ENCODE measurements at regions not wholly inside any gene's neighbourhood (a gene's known extent, or its start where the extent isn't known, plus 50 kb on each side); places are given as distances from the start of the nearest gene placed in this dataset.

- H3K9me3 ChIP-seq (ENCODE audit: control insufficient read depth, low read length) = no peaks in the 10 kb centered on the region
- H3K4me1 ChIP-seq (ENCODE audit: control insufficient read depth, insufficient read depth, low read length) = no peaks in the 10 kb centered on the region
- H3K4me3 ChIP-seq (ENCODE audit: insufficient read depth, low read depth, low read length) = no peak overlapping the region
- no peaks in the 10 kb centered on the region for H3K36me3 ChIP-seq (ENCODE audit: control insufficient read depth, insufficient read depth, low read length)
- no peak overlapping the region for H3K27ac ChIP-seq (ENCODE audit: insufficient read depth, low read depth, low read length, poor library complexity, severe bottlenecking)
- no peaks in the 10 kb centered on the region for H3K27me3 ChIP-seq (ENCODE audit: control insufficient read depth, insufficient read depth, low read length, poor library complexity, severe bottlenecking)
- WGBS, 2 experiments = 92 to 93% methylated on average over 3 of the region's 4 CpGs
Measured at GRCh38 chr7:17083392-17084165, 201.8 kb upstream of the AGR3 start.

DNA sequence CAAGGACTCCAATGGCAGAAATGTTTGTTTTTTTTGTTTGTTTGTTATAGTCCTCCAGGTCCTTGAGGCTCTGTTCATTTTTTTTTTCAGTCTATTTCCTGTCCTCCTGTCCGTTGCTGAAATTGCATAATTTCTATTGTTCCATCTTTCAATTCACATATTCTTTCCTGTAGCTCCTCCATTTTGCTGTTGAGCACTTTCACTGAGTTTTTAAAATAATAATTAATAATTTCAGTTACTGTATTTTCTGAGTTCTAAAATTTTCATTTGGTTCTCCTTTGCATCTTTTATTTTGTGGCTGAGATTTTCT is 202.3 kb upstream of the AGR3 start:
- Histone ChIP-seq H3K4me3 (ENCODE audit: insufficient read depth, low read depth, low read length) (no peak overlapping the region), H3K27ac (ENCODE audit: insufficient read depth, low read depth, low read length, poor library complexity, severe bottlenecking) (no peak overlapping the region), H3K27me3 (ENCODE audit: control insufficient read depth, insufficient read depth, low read length, poor library complexity, severe bottlenecking) (no peaks in the 10 kb centered on the region), H3K4me1 (ENCODE audit: control insufficient read depth, insufficient read depth, low read length) (no peaks in the 10 kb centered on the region), H3K9me3 (ENCODE audit: control insufficient read depth, low read length) (no peaks in the 10 kb centered on the region), H3K36me3 (ENCODE audit: control insufficient read depth, insufficient read depth, low read length) (no peaks in the 10 kb centered on the region)
- WGBS, 2 experiments = 88 to 95% methylated on average over 1 of the region's 1 CpG

DNA sequence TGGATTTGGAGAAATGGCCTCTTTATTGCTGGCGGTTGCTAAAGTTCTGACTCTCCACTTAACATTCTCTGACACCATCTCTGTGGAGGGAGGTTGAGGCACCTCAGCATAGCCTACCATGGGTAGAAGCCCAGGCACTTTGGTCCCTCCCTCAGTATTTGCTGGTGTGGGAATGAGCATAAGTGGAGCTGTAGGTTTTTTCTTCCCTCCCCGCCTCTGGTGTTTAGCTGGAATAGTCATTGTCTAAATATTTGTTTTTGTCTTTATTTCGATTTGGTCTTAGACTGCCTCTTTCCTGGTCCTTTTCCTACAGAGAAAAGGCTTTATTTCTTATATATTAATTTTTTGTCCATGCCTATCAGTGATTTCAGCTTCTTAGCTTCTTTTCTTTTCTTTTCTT is 203.4 kb upstream of the AGR3 start:
- no peaks in the 10 kb centered on the region for H3K4me1 ChIP-seq (ENCODE audit: control insufficient read depth, insufficient read depth, low read length)
- no peaks in the 10 kb centered on the region for H3K27me3 ChIP-seq (ENCODE audit: control insufficient read depth, insufficient read depth, low read length, poor library complexity, severe bottlenecking)
- H3K27ac ChIP-seq (ENCODE audit: insufficient read depth, low read depth, low read length, poor library complexity, severe bottlenecking) = no peak overlapping the region
- H3K36me3 ChIP-seq (ENCODE audit: control insufficient read depth, insufficient read depth, low read length) = no peaks in the 10 kb centered on the region
- H3K9me3 ChIP-seq (ENCODE audit: control insufficient read depth, low read length) = no peaks in the 10 kb centered on the region
- H3K4me3 ChIP-seq (ENCODE audit: insufficient read depth, low read depth, low read length) = no peak overlapping the region
- 75 to 89% methylated on average over 1 to 3 of the region's 3 CpGs for WGBS, 2 experiments

GRCh38 chr7:17086403-17086802 is 204.6 kb upstream of the AGR3 start:
- Histone ChIP-seq H3K4me1 (ENCODE audit: control insufficient read depth, insufficient read depth, low read length) (no peaks in the 10 kb centered on the region), H3K27me3 (ENCODE audit: control insufficient read depth, insufficient read depth, low read length, poor library complexity, severe bottlenecking) (no peaks in the 10 kb centered on the region), H3K9me3 (ENCODE audit: control insufficient read depth, low read length) (no peaks in the 10 kb centered on the region), H3K4me3 (ENCODE audit: insufficient read depth, low read depth, low read length) (no peak overlapping the region), H3K36me3 (ENCODE audit: control insufficient read depth, insufficient read depth, low read length) (no peaks in the 10 kb centered on the region), H3K27ac (ENCODE audit: insufficient read depth, low read depth, low read length, poor library complexity, severe bottlenecking) (no peak overlapping the region)
- 90 to 97% methylated on average over 4 of the region's 5 CpGs for WGBS, 2 experiments

DNA sequence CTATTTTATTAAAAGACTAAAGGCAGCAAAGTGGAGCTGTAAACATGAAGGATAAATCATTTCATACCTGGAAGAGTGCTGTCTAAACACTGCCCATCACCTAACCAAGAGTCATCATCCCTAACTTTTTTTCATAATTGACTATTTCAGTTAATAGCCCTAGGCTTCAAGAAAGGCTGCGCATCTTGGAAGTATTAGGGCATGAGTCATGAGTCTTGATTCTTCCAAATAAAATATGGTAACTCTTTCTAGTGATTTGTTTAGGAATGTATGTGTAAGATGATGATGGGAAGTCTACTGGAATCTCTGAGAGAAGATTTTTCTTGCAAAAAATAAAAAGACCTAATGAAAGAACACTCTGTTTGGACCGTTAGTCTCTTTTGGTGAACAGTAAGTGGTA is 207.7 kb upstream of the AHR start:
- Histone ChIP-seq H3K4me3 (ENCODE audit: insufficient read depth, low read depth, low read length) (no peak overlapping the region), H3K36me3 (ENCODE audit: control insufficient read depth, insufficient read depth, low read length) (no peaks in the 10 kb centered on the region), H3K27me3 (ENCODE audit: control insufficient read depth, insufficient read depth, low read length, poor library complexity, severe bottlenecking) (no peaks in the 10 kb centered on the region), H3K9me3 (ENCODE audit: control insufficient read depth, low read length) (no peaks in the 10 kb centered on the region), H3K4me1 (ENCODE audit: control insufficient read depth, insufficient read depth, low read length) (no peaks in the 10 kb centered on the region), H3K27ac (ENCODE audit: insufficient read depth, low read depth, low read length, poor library complexity, severe bottlenecking) (no peak overlapping the region)
- WGBS, 2 experiments = 92 to 96% methylated on average over 2 of the region's 2 CpGs

GRCh38 chr7:17093461-17093860 is 205.0 kb upstream of the AHR start:
- no peaks in the 10 kb centered on the region for H3K36me3 ChIP-seq (ENCODE audit: control insufficient read depth, insufficient read depth, low read length)
- 67% methylated on average over 3 of the region's 3 CpGs for WGBS, 2 experiments
- no peaks in the 10 kb centered on the region for H3K4me1 ChIP-seq (ENCODE audit: control insufficient read depth, insufficient read depth, low read length)
- H3K4me3 ChIP-seq (ENCODE audit: insufficient read depth, low read depth, low read length) = no peak overlapping the region
- no peaks in the 10 kb centered on the region for H3K9me3 ChIP-seq (ENCODE audit: control insufficient read depth, low read length)
- no peak overlapping the region for H3K27ac ChIP-seq (ENCODE audit: insufficient read depth, low read depth, low read length, poor library complexity, severe bottlenecking)
- H3K27me3 ChIP-seq (ENCODE audit: control insufficient read depth, insufficient read depth, low read length, poor library complexity, severe bottlenecking) = no peaks in the 10 kb centered on the region

- Histone ChIP-seq H3K36me3 (ENCODE audit: control insufficient read depth, insufficient read depth, low read length) (no peaks in the 10 kb centered on the region), H3K27ac (ENCODE audit: insufficient read depth, low read depth, low read length, poor library complexity, severe bottlenecking) (no peak overlapping the region), H3K4me1 (ENCODE audit: control insufficient read depth, insufficient read depth, low read length) (no peaks in the 10 kb centered on the region), H3K4me3 (ENCODE audit: insufficient read depth, low read depth, low read length) (no peak overlapping the region), H3K9me3 (ENCODE audit: control insufficient read depth, low read length) (no peaks in the 10 kb centered on the region), H3K27me3 (ENCODE audit: control insufficient read depth, insufficient read depth, low read length, poor library complexity, severe bottlenecking) (no peaks in the 10 kb centered on the region)
- 89 to 94% methylated on average over 5 of the region's 5 CpGs for WGBS, 2 experiments
Measured at GRCh38 chr7:17094963-17095574, 203.4 kb upstream of the AHR start.

DNA sequence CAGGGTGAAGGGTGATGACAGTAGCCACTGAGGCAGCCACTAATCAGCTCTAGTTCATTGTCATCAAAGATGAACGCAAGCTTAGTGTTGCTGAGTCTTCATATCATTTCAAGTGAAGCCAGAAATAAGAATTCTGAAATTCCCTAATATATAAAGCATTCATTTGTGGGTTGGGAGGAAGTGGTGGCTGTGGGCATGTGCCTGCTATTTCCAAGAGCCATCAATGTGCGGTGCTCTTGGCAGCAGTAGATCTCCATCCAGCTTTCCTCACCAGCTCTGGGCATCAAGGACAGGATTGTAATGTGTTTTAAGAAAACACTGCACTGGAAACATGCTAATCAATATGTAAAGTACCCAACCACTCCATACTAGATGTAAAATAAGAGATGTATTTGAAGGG is 202.5 kb upstream of the AHR start:
- H3K9me3 ChIP-seq (ENCODE audit: control insufficient read depth, low read length) = no peaks in the 10 kb centered on the region
- H3K27me3 ChIP-seq (ENCODE audit: control insufficient read depth, insufficient read depth, low read length, poor library complexity, severe bottlenecking) = no peaks in the 10 kb centered on the region
- no peaks in the 10 kb centered on the region for H3K36me3 ChIP-seq (ENCODE audit: control insufficient read depth, insufficient read depth, low read length)
- WGBS, 2 experiments = 100% methylated on average over 2 of the region's 2 CpGs
- no peak overlapping the region for H3K4me3 ChIP-seq (ENCODE audit: insufficient read depth, low read depth, low read length)
- no peak overlapping the region for H3K27ac ChIP-seq (ENCODE audit: insufficient read depth, low read depth, low read length, poor library complexity, severe bottlenecking)
- no peaks in the 10 kb centered on the region for H3K4me1 ChIP-seq (ENCODE audit: control insufficient read depth, insufficient read depth, low read length)

DNA sequence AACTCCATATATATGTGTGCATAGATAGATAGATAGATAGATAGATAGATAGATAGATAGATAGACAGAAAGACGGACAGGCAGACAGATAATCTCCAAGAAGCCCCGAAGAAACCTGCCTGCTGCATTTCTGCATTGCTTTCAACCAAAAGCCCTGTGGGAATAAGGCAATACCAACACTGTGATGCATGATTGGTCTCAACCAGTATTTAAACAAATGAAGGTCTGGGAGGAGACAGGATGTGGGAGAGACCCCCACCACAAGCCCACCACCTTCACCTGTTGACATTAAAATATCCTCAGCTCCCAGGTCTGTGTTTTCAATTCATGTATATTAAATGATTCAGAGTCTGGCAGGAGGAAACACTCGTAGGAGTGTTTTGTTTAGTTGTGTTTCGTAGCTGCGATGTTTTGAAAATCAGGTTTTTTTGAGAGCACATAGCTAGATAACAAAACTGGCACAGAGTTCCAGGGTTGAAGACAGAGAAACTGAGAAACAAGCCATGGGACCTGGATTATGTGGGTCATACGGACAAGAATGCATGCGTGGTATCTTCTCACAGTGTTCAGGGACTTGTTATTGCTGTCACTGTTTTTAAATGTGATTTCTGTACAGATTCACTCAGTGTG is 200.7 kb upstream of the AHR start:
- 94 to 95% methylated on average over 7 of the region's 7 CpGs for WGBS, 2 experiments
- H3K9me3 ChIP-seq (ENCODE audit: control insufficient read depth, low read length) = no peaks in the 10 kb centered on the region
- H3K27me3 ChIP-seq (ENCODE audit: control insufficient read depth, insufficient read depth, low read length, poor library complexity, severe bottlenecking) = no peaks in the 10 kb centered on the region

DNA sequence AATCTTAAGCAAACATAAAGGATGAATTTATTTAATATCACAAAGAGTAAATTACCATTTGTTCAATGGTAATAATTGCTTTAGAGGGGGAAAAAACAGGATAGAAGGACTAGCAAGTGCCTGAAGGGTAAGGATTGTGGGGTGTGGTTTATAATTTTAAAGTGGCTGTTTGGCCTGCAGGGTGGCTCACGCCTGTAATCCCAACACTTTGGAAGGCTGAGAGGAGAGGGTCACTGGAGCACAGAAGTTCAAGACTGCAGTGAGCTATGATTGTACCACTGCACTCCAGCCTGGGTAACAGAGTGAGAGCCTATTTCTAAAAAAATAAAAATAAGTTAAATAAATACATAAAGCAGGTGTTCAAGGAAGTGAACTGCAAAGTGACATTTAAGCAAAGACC is 199.9 kb upstream of the AHR start:
- WGBS, 2 experiments = 83 to 93% methylated on average over 1 of the region's 1 CpG
- H3K27ac ChIP-seq (ENCODE audit: insufficient read depth, low read depth, low read length, poor library complexity, severe bottlenecking) = no peak overlapping the region
- no peaks in the 10 kb centered on the region for H3K27me3 ChIP-seq (ENCODE audit: control insufficient read depth, insufficient read depth, low read length, poor library complexity, severe bottlenecking)
- no peak overlapping the region for H3K4me3 ChIP-seq (ENCODE audit: insufficient read depth, low read depth, low read length)
- no peaks in the 10 kb centered on the region for H3K9me3 ChIP-seq (ENCODE audit: control insufficient read depth, low read length)
- no peaks in the 10 kb centered on the region for H3K4me1 ChIP-seq (ENCODE audit: control insufficient read depth, insufficient read depth, low read length)
- no peaks in the 10 kb centered on the region for H3K36me3 ChIP-seq (ENCODE audit: control insufficient read depth, insufficient read depth, low read length)

More for the DNA sequence above, 200.7 kb upstream of the AHR start:
- H3K4me1 ChIP-seq (ENCODE audit: control insufficient read depth, insufficient read depth, low read length) = no peaks in the 10 kb centered on the region
- no peak overlapping the region for H3K4me3 ChIP-seq (ENCODE audit: insufficient read depth, low read depth, low read length)
- H3K27ac ChIP-seq (ENCODE audit: insufficient read depth, low read depth, low read length, poor library complexity, severe bottlenecking) = no peak overlapping the region
- H3K36me3 ChIP-seq (ENCODE audit: control insufficient read depth, insufficient read depth, low read length) = no peaks in the 10 kb centered on the region
